HG03354 (cell line): ENCODE measurements at regions not wholly inside any gene's neighbourhood (a gene's known extent, or its start where the extent isn't known, plus 50 kb on each side); places are given as distances from the start of the nearest gene placed in this dataset.

Source experiments
- ATAC-seq: cut with Tn5 transposase; IDR thresholded peaks from one replicate; pipeline ENCODE4 v1.9.1; 2021; ENCODE audit warnings: mild to moderate bottlenecking; ENCODE audit not compliant: unreplicated experiment, poor library complexity, severe bottlenecking

DNA sequence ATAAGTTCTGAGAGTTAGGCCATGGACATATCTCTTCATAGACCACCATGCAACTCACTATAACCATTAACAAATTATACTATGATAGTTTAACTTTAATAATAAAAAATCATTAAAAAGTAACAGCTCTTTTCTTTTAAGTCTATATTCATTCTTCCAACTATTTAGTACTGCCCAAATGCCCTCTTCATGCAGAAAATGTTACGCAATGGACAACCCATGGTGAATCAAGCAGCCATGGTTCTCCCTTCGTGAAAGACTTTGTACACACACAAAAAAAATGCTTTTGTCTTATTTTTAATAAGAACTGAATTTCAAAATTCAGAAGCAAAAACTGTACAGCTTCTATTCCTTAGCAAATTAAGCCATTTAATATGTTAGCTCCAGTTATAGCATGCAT lies 401.1 kb downstream of the EFNA5 start:
- no peak for ATAC-seq

DNA sequence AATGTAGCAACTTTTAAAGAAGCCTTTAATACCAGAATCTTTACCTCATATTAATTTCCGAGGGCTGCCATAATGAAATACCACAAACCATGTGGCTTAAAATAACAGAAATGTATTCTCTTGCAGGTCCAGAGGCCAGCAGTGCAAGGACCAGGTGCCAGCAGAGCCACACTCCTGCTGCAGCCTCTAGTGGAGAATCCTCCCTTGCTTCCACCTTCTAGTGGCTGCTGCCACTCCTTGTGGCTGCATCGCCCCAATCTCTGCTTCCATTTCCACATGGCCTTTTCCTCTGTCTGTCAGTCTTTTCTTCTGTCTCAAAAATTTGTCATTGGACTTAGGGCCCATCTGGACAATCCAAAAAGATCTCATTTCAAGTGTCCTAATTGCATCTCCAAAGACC lies 401.5 kb downstream of the EFNA5 start:
- no peak for ATAC-seq

DNA sequence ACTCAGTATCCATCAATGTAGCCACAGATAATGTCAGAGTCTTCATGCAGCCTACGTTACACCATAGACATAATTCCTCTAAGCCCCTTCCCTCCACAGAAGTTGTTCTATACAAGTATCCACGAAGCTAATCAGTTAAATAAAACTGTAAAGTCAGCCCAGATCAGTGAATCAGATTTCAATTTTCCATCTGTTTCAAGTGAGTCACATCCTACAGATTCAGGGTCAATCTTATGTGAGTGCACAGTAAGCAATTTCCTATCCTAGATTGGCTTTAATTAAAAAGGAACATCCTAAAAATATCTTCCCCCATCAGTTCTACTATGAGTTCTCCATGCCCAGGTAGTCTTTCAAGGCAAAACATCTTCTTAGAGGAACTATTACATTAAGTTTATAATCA lies 402.5 kb downstream of the EFNA5 start:
- no peak for ATAC-seq

DNA sequence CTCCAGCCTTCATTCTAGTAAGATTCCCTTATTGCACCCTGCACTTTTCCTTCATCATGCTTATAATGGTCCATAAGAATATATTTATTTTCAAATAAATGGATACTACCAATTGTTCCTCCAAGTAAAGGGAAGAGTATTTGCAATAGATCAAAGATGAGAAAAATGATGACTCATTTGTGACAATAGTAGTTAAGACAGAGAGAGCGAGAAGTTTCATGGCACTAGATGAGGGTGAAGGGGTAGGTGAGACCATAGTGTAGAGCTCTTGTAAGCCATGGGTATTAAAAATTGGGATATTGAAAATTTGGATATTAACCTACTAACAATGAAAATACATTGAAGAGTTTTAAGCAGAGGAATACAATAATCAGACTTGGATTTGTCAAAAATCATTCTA lies 404.6 kb downstream of the EFNA5 start:
- no peak for ATAC-seq

DNA sequence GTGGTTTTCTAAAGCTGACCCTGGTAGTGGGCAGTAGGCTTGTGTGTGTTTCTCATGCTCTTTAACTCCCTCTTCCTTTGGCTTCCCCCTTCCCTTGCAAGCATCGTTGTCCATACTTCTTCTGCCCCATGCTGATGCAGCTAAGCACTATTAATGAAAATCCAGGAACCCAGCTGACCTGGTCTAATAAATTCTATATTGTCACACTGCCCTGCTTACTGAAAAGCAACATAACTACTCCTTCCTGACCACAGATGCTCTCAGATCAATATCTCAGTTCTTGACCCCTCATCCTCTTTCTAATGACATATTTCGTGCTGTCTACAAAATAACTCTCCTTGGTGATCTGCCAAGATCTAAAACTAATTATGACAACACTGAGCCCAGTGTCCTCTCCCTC lies 405.5 kb downstream of the EFNA5 start:
- no peak for ATAC-seq

DNA sequence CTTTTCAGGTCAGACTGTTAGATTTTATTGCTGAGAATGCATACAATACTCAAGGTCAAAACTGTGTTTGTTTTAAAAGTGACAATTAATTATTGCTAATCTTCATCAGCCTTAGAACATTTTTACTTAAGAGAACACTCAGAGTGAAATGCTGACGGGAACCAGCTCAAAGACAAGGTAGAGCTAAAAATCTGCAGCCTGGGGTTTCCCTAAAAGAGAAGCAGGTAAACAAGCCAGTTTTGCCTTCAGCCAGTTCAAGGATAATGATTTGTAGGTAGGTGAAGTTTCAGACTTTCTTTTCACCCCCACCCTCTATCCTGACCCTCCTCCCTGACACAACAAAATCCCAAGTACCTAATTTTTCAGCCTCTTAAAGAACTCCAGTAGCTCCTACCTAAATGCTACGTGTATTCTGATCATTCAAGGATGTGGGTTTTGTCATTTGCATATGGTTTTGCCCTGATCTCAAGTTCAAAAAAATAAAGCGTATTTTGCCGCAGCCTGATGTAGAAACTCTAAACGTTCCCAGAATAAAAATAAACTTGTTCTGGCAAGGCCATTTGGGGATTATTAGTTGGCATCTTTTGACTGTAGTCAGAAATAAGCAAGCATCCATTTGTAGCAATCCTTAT lies 407.2 kb downstream of the EFNA5 start:
- ATAC-seq, result no peak

DNA sequence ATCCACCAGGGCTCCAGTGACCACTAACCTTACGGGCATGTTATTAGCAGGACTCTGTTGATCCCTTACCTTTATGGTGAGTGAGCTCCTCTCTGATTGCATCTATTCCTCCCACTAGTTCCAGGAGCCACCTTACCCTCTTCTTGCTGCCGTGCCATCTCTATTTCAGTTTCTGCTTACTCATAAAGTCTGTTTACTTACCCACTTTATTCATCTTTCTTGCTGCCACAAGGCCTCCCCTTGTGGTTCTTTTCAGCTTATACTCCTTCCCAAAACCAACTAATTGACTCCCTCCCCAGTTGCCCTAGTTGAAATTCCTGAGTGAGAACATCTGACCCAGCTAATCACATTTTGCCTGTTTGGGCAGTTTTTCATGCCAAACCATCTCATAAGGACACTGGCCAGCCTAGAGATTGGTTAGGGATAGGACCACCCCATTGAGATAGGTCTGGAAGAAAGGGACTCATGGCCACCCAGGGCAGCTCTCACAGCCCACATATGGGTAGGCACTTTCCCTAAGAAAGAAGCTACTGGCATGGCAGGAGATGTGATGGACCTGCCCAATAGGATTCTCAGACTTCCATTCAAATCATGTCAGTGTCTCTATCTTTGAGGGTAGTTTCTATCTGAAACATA lies 412.7 kb downstream of the EFNA5 start:
- ATAC-seq, result no peak

DNA sequence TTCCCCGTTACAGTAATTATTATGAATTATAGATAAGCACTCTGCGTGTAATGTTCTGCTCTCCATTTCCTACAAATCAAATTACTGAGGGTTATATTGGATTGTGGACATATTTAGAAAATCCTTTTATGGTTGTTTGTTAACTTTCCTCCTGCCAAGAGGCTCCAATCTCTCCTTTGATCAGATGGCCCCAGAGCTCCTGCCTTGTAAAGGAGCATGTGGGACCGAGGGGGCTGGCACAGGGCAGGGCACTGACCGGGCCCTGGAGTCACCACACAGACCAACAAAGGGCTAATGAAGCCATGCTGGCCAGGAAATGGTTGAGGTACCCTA lies 415.9 kb downstream of the EFNA5 start:
- no peak for ATAC-seq

DNA sequence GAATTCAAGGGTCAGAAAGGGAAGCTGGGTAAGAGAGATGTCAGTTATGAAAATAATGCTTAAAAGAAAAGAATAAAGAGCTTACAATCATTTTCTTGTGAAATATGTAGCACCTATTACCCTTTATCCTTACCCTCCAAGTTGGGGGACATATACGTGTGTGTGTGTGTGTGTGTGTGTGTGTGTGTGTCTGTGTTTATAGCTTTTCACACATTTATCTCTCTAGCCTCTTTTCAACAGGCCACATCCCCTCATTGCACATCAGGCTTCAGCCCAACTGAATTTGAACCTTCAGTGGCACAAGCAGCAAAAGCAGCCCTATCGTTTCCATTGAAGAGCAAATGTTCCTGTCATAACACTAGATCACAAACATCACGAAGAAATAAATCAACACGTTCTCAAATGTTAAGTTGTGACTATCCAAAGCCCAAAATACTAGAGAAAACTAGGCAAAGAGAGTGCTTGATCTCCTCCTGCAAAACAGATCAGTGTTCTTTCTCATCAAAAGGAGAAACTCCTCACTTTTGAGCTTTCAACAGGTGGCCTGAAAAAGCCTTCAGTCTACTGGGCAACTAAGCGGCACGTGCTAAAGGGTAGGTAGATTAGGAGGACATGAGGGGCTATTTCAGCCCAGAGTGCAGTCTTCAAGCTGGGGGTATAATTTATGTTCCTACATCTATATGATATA lies 416.4 kb downstream of the EFNA5 start:
- no peak for ATAC-seq

DNA sequence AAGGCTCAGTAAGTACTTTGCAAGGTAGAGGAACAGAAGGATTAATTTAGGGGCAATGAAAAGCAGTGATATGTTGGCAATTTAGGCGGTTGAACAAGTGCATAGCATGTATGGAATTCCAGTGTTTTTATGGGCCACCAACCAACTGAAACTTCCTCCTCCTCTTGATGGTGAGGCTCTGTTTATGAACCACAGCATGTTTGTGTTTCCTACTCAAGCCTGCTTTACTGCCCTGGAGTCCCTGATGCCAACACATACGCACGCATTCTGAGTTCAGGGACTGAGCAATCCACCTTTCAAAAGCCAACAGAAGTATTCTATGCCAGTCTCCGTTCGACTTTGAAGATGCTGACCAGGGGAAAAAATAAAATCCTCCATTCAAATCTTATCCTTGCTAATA lies 417.5 kb downstream of the EFNA5 start:
- no peak for ATAC-seq

DNA sequence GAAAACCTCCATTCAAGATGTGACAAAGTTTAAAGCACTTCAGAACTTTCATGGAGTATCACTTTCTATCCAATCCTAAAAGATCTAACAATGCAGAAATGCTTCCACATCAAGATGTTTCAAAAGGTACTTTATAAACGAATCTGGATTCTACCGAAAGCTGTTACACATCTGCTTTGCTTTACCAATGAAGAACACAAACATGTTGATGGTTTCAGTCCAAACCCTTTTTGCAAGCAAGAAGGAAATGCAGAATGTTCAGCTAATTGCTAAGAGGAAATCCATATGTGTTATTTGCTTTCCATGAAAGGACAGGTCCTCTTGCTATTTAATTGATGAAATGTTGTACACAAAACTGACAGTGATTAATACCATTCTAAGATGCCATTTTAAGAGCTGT lies 419.6 kb downstream of the EFNA5 start:
- ATAC-seq, result no peak

DNA sequence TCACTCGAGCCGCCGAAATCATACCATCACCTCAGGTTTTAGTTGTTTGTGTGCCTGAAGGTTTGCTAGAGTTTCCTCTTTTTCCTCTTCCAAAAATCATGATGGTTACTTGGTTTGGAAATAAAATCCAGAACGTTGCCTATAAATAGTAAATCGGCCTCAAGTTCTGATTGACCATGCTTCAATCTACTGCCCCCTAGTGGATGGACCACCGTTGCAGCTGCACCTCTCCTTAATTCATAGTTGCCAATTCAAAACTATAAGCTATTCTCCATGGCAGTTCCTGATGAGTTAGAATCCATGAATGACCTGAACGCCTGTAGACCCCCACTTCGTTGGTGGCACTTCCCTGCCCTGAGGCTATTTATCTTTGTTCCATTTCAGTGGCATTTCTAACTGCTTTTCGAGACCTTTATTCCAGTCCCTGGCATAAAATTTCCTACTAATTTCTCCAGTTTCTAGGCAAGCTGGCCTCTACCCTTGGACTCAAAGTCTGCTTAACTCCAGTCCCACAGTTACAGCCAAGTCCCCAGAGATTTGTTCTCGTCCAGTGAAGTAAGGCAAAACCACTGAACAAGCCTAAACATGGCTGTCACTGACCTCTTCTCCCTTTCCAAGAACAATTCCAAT lies 422.6 kb downstream of the EFNA5 start:
- ATAC-seq, result peak; percentile 68

DNA sequence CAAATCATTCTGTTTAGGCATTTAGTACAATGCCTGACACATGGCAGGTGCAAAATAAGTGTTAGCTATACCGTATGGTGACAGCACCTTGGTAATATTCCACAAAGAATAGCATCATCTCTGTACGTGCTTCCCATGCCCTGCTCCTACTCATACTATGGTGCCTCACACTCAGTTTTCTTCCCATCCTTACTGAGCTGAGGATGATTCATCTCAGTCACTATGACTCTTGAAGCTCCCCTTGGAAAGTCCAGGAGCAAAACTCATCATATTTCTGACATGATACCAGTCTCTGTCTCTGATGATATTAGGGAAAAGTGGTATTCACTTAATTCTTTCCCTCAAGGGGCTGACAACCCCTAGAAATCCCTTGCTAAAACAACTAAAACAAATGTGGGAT lies 423.3 kb downstream of the EFNA5 start:
- ATAC-seq, result no peak

DNA sequence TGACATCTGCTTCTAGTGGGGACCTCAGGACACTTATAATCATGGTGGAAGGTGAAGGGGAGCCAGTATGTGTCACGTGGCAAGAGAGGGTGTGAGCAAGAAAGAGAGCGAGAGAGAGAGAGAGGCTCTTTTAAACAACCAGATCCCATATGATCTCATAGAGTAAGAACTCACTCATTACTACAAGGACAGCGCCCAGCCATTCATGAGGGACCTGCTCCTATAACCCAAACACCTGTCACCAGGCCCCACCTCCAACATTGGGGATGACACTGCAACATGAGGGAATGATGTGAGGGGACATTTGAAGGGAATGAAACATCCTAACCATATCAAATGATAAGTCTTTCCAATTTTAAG lies 427.5 kb downstream of the EFNA5 start:
- ATAC-seq, result no peak

DNA sequence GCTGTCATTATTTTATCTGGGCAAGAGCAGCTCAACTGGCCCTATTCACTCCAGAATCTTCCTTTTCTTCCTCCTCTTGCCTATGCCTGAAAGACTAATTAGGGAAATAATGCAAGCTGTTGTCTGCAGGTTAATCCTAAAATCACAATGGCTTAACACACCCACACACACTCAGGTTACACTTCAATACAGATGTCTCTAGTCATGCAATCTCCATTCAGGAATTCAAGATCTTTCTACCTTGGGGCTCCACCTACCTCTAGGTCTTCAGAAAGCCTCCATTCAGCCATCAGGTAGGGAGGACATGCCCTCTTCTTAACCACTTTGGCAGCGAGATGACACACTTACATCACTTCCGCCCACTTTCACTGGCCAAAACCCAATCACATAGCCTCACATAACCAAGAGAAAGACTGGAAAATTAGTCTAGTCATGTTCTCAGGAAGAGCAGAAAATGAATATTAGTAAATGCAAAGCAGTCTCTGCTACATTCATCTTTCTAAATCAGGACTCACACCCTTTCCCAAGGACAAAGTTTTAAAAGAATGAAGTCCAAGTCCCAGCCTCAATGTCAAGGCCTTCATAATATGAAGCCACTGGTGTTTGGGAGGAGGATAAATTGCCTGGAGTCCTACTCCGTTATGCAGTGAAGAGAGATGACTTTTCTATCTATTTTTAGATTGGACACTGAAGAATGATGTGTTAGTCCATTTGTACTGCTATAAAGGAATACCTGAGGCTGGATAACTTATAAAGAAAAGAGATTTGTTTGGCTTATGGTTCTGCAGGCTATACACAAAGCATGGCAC lies 428.1 kb downstream of the EFNA5 start:
- no peak for ATAC-seq

DNA sequence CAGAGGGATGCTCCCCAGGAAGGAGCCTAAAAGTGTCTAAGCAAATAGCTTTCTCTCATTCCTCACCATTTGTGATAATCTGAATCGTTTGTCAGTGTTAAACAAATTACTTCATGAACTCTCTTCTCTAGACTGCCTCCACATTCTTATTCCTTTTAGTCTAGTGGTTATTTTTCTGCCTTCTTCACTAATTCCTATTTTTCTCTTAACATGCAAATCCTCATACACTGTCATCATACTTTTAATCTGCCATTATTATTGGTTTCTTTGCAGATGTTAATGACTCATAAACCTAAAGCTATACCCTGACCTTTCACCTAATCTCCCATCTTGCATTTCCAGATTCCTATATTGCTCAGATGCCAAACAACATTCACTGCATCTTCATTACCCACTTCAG lies 428.9 kb downstream of the EFNA5 start:
- ATAC-seq, result no peak

DNA sequence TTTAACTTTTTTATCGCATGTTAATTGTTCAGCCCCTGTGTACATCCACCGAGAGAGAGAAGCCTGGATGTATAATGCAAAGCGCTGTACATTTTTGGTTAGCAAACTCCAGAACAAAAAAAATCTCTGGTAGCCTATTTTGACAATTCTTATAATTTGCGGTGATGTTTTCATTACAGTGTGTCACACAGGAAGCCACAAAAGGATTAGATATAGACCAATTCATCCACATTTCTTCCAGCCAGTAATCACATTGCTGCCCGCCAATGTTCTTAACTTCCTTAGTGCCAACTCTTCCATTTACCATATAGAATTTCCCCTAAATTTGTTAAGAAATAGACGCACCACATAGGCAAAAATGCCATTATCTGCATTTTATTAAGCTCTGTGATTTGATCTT lies 435.6 kb downstream of the EFNA5 start:
- no peak for ATAC-seq

DNA sequence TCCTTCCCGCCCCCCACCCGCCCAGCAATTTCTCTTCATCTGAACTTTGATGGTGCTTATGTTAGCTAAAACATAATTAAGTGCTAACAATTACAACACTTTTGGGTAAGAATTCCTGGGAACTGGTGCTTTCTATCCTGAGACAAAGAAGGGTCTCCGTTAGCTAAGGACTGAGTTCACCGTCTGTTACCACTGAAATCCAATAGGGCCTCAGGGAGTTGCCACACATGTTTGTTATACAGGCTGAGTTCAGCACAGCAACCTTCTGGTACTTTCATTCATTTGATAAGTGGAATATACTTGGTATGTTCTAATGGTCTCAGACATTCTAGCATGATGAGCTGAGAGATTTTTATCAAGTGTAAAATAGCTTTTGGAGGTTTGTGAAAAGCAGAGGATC lies 437.9 kb downstream of the EFNA5 start:
- no peak for ATAC-seq

DNA sequence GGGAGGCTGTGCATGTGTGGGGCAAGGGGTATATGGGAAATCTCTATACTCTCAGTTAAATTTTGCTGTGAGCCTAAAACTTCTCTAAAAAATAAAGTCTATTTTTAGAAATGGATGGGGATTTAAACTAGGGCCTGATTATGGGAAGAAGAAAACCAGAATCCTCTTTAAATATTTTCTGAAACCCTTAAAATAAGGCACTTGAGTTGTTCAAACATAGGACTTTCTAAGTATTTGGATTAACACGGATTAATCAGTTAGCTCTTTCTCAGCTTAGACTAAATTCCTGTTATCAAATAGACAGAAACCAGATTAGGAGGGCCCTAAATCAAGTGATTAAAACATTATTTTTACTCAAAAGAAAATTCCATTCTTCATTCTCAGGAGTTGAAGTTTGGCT lies 438.4 kb downstream of the EFNA5 start:
- ATAC-seq, result no peak

DNA sequence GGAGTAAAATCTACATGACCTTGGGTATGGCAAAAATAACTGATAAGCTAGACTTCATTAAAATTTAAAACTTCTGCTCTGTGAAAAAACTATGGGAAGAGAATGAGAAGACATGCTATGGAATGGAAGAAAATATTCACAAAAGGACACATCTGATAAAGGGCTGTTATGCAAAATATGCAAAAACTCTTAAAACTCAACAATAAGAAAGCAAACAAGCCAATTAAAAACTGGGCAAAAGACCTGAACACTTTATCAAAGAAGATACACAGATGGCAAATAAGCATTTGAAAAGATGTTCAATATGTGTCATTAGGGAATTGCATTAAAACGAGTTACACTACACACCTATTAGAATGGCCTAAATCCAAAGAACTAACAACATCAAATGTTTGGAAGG lies 439.5 kb downstream of the EFNA5 start:
- no peak for ATAC-seq
